MM.1S (cell line): ENCODE measurements at regions not wholly inside any gene's neighbourhood (a gene's known extent, or its start where the extent isn't known, plus 50 kb on each side); places are given as distances from the start of the nearest gene placed in this dataset.

Experiments
- DNase-seq: peaks from one replicate; pipeline ENCODE4 v3.0.0-alpha.2; 2015
- H2AFZ ChIP-seq: fragments of 300-600 bp; sonication (generic); 2 replicates; pipeline ENCODE4 v1.6.0; 2016; ENCODE audit warnings: antibody characterized with exemption, low read length
- H3F3A ChIP-seq: fragments of 300-600 bp; sonication (generic); 2 replicates; pipeline ENCODE4 v1.6.1; 2016; ENCODE audit warnings: mild to moderate bottlenecking, antibody characterized with exemption, low read length, moderate library complexity, mixed read lengths; ENCODE audit not compliant: insufficient read depth
- H3K27ac ChIP-seq: fragments of 300-600 bp; sonication (generic); 2 replicates; pipeline ENCODE4 v1.5.1; 2016; ENCODE audit warnings: mild to moderate bottlenecking, low read length
- H3K27me3 ChIP-seq: fragments of 300-600 bp; sonication (generic); replicated peaks from 2 replicates; pipeline ENCODE4 v1.6.0; 2016; ENCODE audit warnings: low read length; ENCODE audit not compliant: insufficient read depth
- H3K36me3 ChIP-seq: fragments of 300-600 bp; sonication (generic); replicated peaks from 2 replicates; pipeline ENCODE4 v1.6.1; 2016; ENCODE audit warnings: mild to moderate bottlenecking, low read length, mixed read lengths; ENCODE audit not compliant: insufficient read depth
- H3K4me1 ChIP-seq: fragments of 300-600 bp; sonication (generic); 2 replicates; pipeline ENCODE4 v1.6.1; 2016; ENCODE audit warnings: low read length, mixed read lengths
- H3K4me2 ChIP-seq: fragments of 300-600 bp; sonication (generic); 2 replicates; pipeline ENCODE4 v1.6.0; 2016; ENCODE audit warnings: low read depth, low read length
- H3K4me3 ChIP-seq: fragments of 300-600 bp; sonication (generic); 2 replicates; pipeline ENCODE4 v1.5.1; 2016; ENCODE audit warnings: low read length, mixed read lengths
- H3K79me2 ChIP-seq: fragments of 300-600 bp; sonication (generic); 2 replicates; pipeline ENCODE4 v1.6.1; 2016; ENCODE audit warnings: mixed run types, low read length, mixed read lengths
- H3K9ac ChIP-seq: fragments of 300-600 bp; sonication (generic); 2 replicates; pipeline ENCODE4 v1.6.1; 2016; ENCODE audit warnings: low read length, mixed read lengths
- H3K9me2 ChIP-seq: fragments of 300-600 bp; sonication (generic); replicated peaks from 2 replicates; pipeline ENCODE4 v1.6.1; 2016; ENCODE audit warnings: mild to moderate bottlenecking, low read length, mixed read lengths; ENCODE audit not compliant: insufficient read depth
- H3K9me3 ChIP-seq: fragments of 300-600 bp; sonication (generic); replicated peaks from 2 replicates; pipeline ENCODE4 v1.6.1; 2016; ENCODE audit warnings: mild to moderate bottlenecking, low read length, mixed read lengths; ENCODE audit not compliant: insufficient read depth
- H4K20me1 ChIP-seq: fragments of 300-600 bp; sonication (generic); 2 replicates; pipeline ENCODE4 v1.6.1; 2016; ENCODE audit warnings: mild to moderate bottlenecking, low read length, moderate library complexity, mixed read lengths; ENCODE audit not compliant: insufficient read depth
- CTCF ChIP-seq: fragments of 300-600 bp; sonication (generic); IDR thresholded peaks from 2 replicates; pipeline ENCODE4 v1.5.1; 2016; ENCODE audit warnings: antibody characterized with exemption, low read length, mixed read lengths
- EZH2 ChIP-seq: fragments of 300-600 bp; sonication (generic); optimal IDR thresholded peaks from 2 replicates; pipeline ENCODE3; 2017; ENCODE audit warnings: low read depth, mild to moderate bottlenecking, antibody characterized with exemption, low read length, mixed read lengths
- EZH2phosphoT487 ChIP-seq: fragments of 300-600 bp; sonication (generic); IDR thresholded peaks from 2 replicates; pipeline ENCODE4 v1.6.1; 2018; ENCODE audit warnings: antibody characterized with exemption, low read length

GRCh38 chr2:12320991-12321641 lies 395.6 kb upstream of the TRIB2 start:
- no peaks in the 10 kb centered on the region for H3K36me3 ChIP-seq
- H3F3A ChIP-seq: no peaks in the 10 kb centered on the region
- no peak overlapping the region for H3K4me2 ChIP-seq
- no peaks in the 10 kb centered on the region for H3K27me3 ChIP-seq
- no peak overlapping the region for H3K9ac ChIP-seq
- DNase-seq: no peak
- TF ChIP-seq EZH2: no peak
- TF ChIP-seq CTCF: no peak
- TF ChIP-seq EZH2phosphoT487: no peak
- H3K9me3 ChIP-seq: no peaks in the 10 kb centered on the region
- H2AFZ ChIP-seq: no peak overlapping the region
- no peaks in the 10 kb centered on the region for H3K4me1 ChIP-seq
- H3K27ac ChIP-seq: no peak overlapping the region
- no peaks in the 10 kb centered on the region for H4K20me1 ChIP-seq
- no peak overlapping the region for H3K4me3 ChIP-seq
- H3K9me2 ChIP-seq: no peaks in the 10 kb centered on the region
- H3K79me2 ChIP-seq: no peaks in the 10 kb centered on the region

- H3K4me1 ChIP-seq: no peaks in the 10 kb centered on the region
- no peak overlapping the region for H3K4me3 ChIP-seq
- no peak overlapping the region for H3K27ac ChIP-seq
- no peak overlapping the region for H3K4me2 ChIP-seq
- no peaks in the 10 kb centered on the region for H3F3A ChIP-seq
- no peak for DNase-seq
- H3K27me3 ChIP-seq: no peaks in the 10 kb centered on the region
- H3K9me3 ChIP-seq: no peaks in the 10 kb centered on the region
- H3K9me2 ChIP-seq: no peaks in the 10 kb centered on the region
- H3K36me3 ChIP-seq: no peaks in the 10 kb centered on the region
- no peak overlapping the region for H2AFZ ChIP-seq
- no peaks in the 10 kb centered on the region for H3K79me2 ChIP-seq
- TF ChIP-seq EZH2phosphoT487: no peak
- no peak for TF ChIP-seq EZH2
- no peak for TF ChIP-seq CTCF
- H4K20me1 ChIP-seq: no peaks in the 10 kb centered on the region
- H3K9ac ChIP-seq: no peak overlapping the region
These were observed 394.9 kb upstream of the TRIB2 start for GRCh38 chr2:12321886-12322285.

GRCh38 chr2:12325806-12326205 lies 390.9 kb upstream of the TRIB2 start:
- H3K79me2 ChIP-seq: no peaks in the 10 kb centered on the region
- no peaks in the 10 kb centered on the region for H4K20me1 ChIP-seq
- H3K27ac ChIP-seq: no peak overlapping the region
- no peak overlapping the region for H3K4me3 ChIP-seq
- H3K4me1 ChIP-seq: no peaks in the 10 kb centered on the region
- H3K4me2 ChIP-seq: no peak overlapping the region
- H3K27me3 ChIP-seq: no peaks in the 10 kb centered on the region
- no peak for DNase-seq
- TF ChIP-seq EZH2phosphoT487 (no peak), CTCF (no peak), EZH2 (no peak)
- no peaks in the 10 kb centered on the region for H3K9me2 ChIP-seq
- no peaks in the 10 kb centered on the region for H3K9me3 ChIP-seq
- H3K9ac ChIP-seq: no peak overlapping the region
- no peak overlapping the region for H2AFZ ChIP-seq
- H3K36me3 ChIP-seq: no peaks in the 10 kb centered on the region
- no peaks in the 10 kb centered on the region for H3F3A ChIP-seq
